H1 (cell line): ENCODE measurements at regions not wholly inside any gene's neighbourhood (a gene's known extent, or its start where the extent isn't known, plus 50 kb on each side); places are given as distances from the start of the nearest gene placed in this dataset.

Experiments
- BRCA1 ChIP-seq: IDR thresholded peaks from 2 replicates; pipeline ENCODE4 v1.6.1; 2012; ENCODE audit warnings: low read depth, low read length, improper control_type of control experiment
- CBX8 ChIP-seq: fragments of 300-800, 300-1000 bp; sonication (generic); IDR thresholded peaks from 2 replicates; pipeline ENCODE4 v1.7.1; 2016; ENCODE audit warnings: low read depth, low read length, borderline replicate concordance
- CHD2 ChIP-seq: IDR thresholded peaks from 2 replicates; pipeline ENCODE4 v1.6.1; 2012; ENCODE audit warnings: low read length, improper control_type of control experiment
- CREB1 ChIP-seq: IDR thresholded peaks from 2 replicates; pipeline ENCODE4 v1.6.1; 2012; ENCODE audit warnings: inconsistent platforms
- GTF2F1 ChIP-seq: IDR thresholded peaks from 2 replicates; pipeline ENCODE4 v1.6.1; 2012; ENCODE audit warnings: low read depth, low read length, improper control_type of control experiment, borderline replicate concordance
- HDAC2 ChIP-seq, 2 experiments: fragments of 300-600 bp in 1 of 2; sonication (generic) in 1 of 2; IDR thresholded peaks; 2 replicates each; pipeline ENCODE4 v1.6.1; 2011 to 2012; ENCODE audit warnings: low read depth in 2 of 2, low read length in 2 of 2, mild to moderate bottlenecking in 2 of 2, moderate library complexity in 2 of 2, borderline replicate concordance in 1 of 2, inconsistent platforms in 1 of 2
- POU5F1 ChIP-seq: IDR thresholded peaks from 2 replicates; pipeline ENCODE4 v1.6.1; 2011; ENCODE audit warnings: low read depth, mild to moderate bottlenecking, low read length, moderate library complexity
- SUZ12 ChIP-seq: fragments of 200-600 bp; sonication (generic); IDR thresholded peaks from 2 replicates; pipeline ENCODE4 v1.6.1; 2012; ENCODE audit warnings: mild to moderate bottlenecking, inconsistent platforms, low read length, moderate library complexity, mixed read lengths
- TBP ChIP-seq: IDR thresholded peaks from 2 replicates; pipeline ENCODE4 v1.6.1; 2011; ENCODE audit warnings: low read depth, low read length, improper control_type of control experiment
- YY1 ChIP-seq: IDR thresholded peaks from 2 replicates; pipeline ENCODE4 v1.6.1; 2011; ENCODE audit warnings: low read depth, mild to moderate bottlenecking, low read length

- TF ChIP-seq GTF2F1 = no peak
- TF ChIP-seq SUZ12 = no peak
- no peak for TF ChIP-seq CREB1
- TF ChIP-seq CBX8 = no peak
- TF ChIP-seq TBP = no peak
- TF ChIP-seq YY1 = no peak
- no peak for TF ChIP-seq BRCA1
- TF ChIP-seq POU5F1 = no peak
- TF ChIP-seq CHD2 = no peak
- TF ChIP-seq HDAC2 (IDR thresholded peaks at IDR 0.05; ENCODE audit: borderline replicate concordance in 1 of 2, low read depth in 2 of 2, low read length in 2 of 2) = no peak
Observed at GRCh38 chr10:113247050-113247449, 297.0 kb downstream of the TCF7L2 start (continued).
